HG03108 (cell line): ENCODE measurements at regions not wholly inside any gene's neighbourhood (a gene's known extent, or its start where the extent isn't known, plus 50 kb on each side); places are given as distances from the start of the nearest gene placed in this dataset.

ENCODE experiments used
- ATAC-seq: cut with Tn5 transposase; IDR thresholded peaks from one replicate; pipeline ENCODE4 v1.9.1; 2021; ENCODE audit warnings: moderate library complexity; ENCODE audit not compliant: unreplicated experiment

- ATAC-seq: no peak
These were observed 887.8 kb upstream of the SOX9 start for GRCh38 chr17:71232801-71233559.

GRCh38 chr17:71234349-71234748 lies 886.5 kb upstream of the SOX9 start:
- ATAC-seq: no peak

- ATAC-seq: no peak
These were observed 882.8 kb upstream of the SOX9 start for GRCh38 chr17:71237903-71238538.

GRCh38 chr17:71247441-71248015 lies 873.3 kb upstream of the SOX9 start:
- ATAC-seq: no peak

GRCh38 chr17:71251276-71251675 lies 869.5 kb upstream of the SOX9 start:
- ATAC-seq: no peak

GRCh38 chr17:71251951-71252350 lies 868.9 kb upstream of the SOX9 start:
- ATAC-seq: no peak

- no peak for ATAC-seq
These were observed 868.4 kb upstream of the SOX9 start for GRCh38 chr17:71252436-71252835.

GRCh38 chr17:71257096-71257495 lies 863.7 kb upstream of the SOX9 start:
- ATAC-seq: no peak

GRCh38 chr17:71260366-71260940 lies 860.4 kb upstream of the SOX9 start:
- ATAC-seq: no peak

- ATAC-seq: no peak
These were observed 858.2 kb upstream of the SOX9 start for GRCh38 chr17:71262586-71262985.

- ATAC-seq: no peak
These were observed 853.2 kb upstream of the SOX9 start for GRCh38 chr17:71267668-71268067.

- ATAC-seq: no peak
These were observed 851.6 kb upstream of the SOX9 start for GRCh38 chr17:71269201-71269600.

- no peak for ATAC-seq
These were observed 847.4 kb upstream of the SOX9 start for GRCh38 chr17:71273441-71273840.

GRCh38 chr17:71276079-71276478 lies 844.7 kb upstream of the SOX9 start:
- no peak for ATAC-seq

GRCh38 chr17:71283486-71283885 lies 837.3 kb upstream of the SOX9 start:
- no peak for ATAC-seq

- no peak for ATAC-seq
These were observed 836.6 kb upstream of the SOX9 start for GRCh38 chr17:71284032-71284755.

GRCh38 chr17:71286625-71287024 lies 834.2 kb upstream of the SOX9 start:
- no peak for ATAC-seq

- ATAC-seq: no peak
These were observed 833.6 kb upstream of the SOX9 start for GRCh38 chr17:71287071-71287823.

- no peak for ATAC-seq
These were observed 828.8 kb upstream of the SOX9 start for GRCh38 chr17:71292006-71292405.

GRCh38 chr17:71296005-71296404 lies 824.8 kb upstream of the SOX9 start:
- ATAC-seq: no peak

- ATAC-seq: no peak
These were observed 819.8 kb upstream of the SOX9 start for GRCh38 chr17:71301063-71301462.
